Gastrocnemius medialis (tissue), 4 donors: ENCODE measurements at regions not wholly inside any gene's neighbourhood (a gene's known extent, or its start where the extent isn't known, plus 50 kb on each side); places are given as distances from the start of the nearest gene placed in this dataset.

ENCODE experiments used
- CTCF ChIP-seq, 5 experiments: fragments of 450-650 bp in 3 of 5; fragments of 200-600 bp in 2 of 5; sonication (generic) in 2 of 5; IDR thresholded peaks in 4 of 5; conservative IDR thresholded peaks in 1 of 5; 1 replicate in 4 of 5; 2 replicates in 1 of 5; pipeline ENCODE4 v1.5.1; 2016 to 2019; ENCODE audit warnings: antibody characterized with exemption in 5 of 5, mild to moderate bottlenecking in 3 of 5, moderate library complexity in 3 of 5
- POLR2A ChIP-seq, 2 donors: fragments of 450-650 bp; IDR thresholded peaks; one replicate each; pipeline ENCODE4 v1.6.1; 2017; ENCODE audit warnings: antibody characterized with exemption in 2 of 2, mild to moderate bottlenecking in 2 of 2, moderate library complexity in 2 of 2

- TF ChIP-seq CTCF (IDR thresholded peaks at IDR 0.05 in 4 of 5, conservative IDR thresholded peaks at IDR 0.05 in 1 of 5) (no peak), POLR2A (IDR thresholded peaks at IDR 0.05) (no peak)
These were observed 332.0 kb downstream of the SPATA31D1 start for GRCh38 chr9:82320566-82320965.
